HCT116 (cell line): ENCODE measurements at regions not wholly inside any gene's neighbourhood (a gene's known extent, or its start where the extent isn't known, plus 50 kb on each side); places are given as distances from the start of the nearest gene placed in this dataset.

Experiments used
- ATAC-seq: fragments of 200-7000 bp; cut with Tn5 transposase; 2 replicates; pipeline ENCODE4 v1.9.1; 2020; ENCODE audit warnings: mild to moderate bottlenecking, moderate library complexity
- BruUV-seq: library from RNA; stranded (reverse); fragments of 400-500 nt; replicated peaks from 2 replicates; lab custom pipeline; 2021; lab: Mats Ljungman, UMichigan
- CTCF ChIA-PET: fragments of 300-600 bp; sonication (Branson Sonifier 250); formaldehyde crosslinking; loops from one replicate; lab custom pipeline; 2021; ENCODE audit warnings: antibody characterized with exemption; lab: Charles Lee
- POLR2A ChIA-PET: fragments of 300-600, 350-600 bp; sonication (Branson Sonifier 250); formaldehyde crosslinking; loops from one replicate; lab custom pipeline; 2021; ENCODE audit warnings: antibody characterized with exemption; lab: Charles Lee
- RAD21 ChIA-PET, 2 experiments: fragments of 300-600 bp; sonication (Branson Sonifier 250); formaldehyde crosslinking; loops; one replicate each; lab custom pipeline; 2023; ENCODE audit warnings: low total read pairs in 2 of 2; ENCODE audit not compliant: uncharacterized antibody in 2 of 2, unreplicated experiment in 2 of 2, low non-redundant PET in 1 of 2; lab: Charles Lee
- DNase-seq: peaks from one replicate; pipeline ENCODE4 v3.0.0-alpha.2; 2010; ENCODE audit warnings: low read depth, low spot score
- H2AFZ ChIP-seq: fragments of 200-600 bp; shearing (Covaris generic), sonication (generic); 2 replicates; pipeline ENCODE4 v1.6.1; 2017; ENCODE audit warnings: low read depth, mixed run types, mixed read lengths, antibody characterized with exemption, low read length; ENCODE audit not compliant: poor library complexity, severe bottlenecking
- H3K27ac ChIP-seq: 2 replicates; pipeline ENCODE4 v1.5.1; 2012; ENCODE audit warnings: low read depth, low read length
- H3K27me3 ChIP-seq: fragments of 200-600 bp; sonication (generic); 2 replicates; pipeline ENCODE4 v1.6.1; 2016; ENCODE audit warnings: mixed run types, low read length, mixed read lengths; ENCODE audit not compliant: insufficient read depth
- H3K36me3 ChIP-seq, 2 experiments: fragments of 200-500 bp in 1 of 2; fragments of 200-600 bp in 1 of 2; sonication (Bioruptor generic) in 1 of 2; sonication (generic) in 1 of 2; 2 replicates each; pipeline versions ENCODE4 v1.5.1 to v1.6.1; 2014 to 2016; ENCODE audit warnings: low read length in 2 of 2, inconsistent platforms in 1 of 2, mixed read lengths in 1 of 2, mixed run types in 1 of 2; ENCODE audit not compliant: insufficient read depth in 2 of 2, control insufficient read depth in 1 of 2
- H3K4me1 ChIP-seq, 2 experiments: fragments of 200-600 bp in 1 of 2; sonication (generic) in 1 of 2; 2 replicates each; pipeline versions ENCODE4 v1.5.1 to v1.6.1; 2012 to 2017; ENCODE audit warnings: low read length in 2 of 2, inconsistent platforms in 1 of 2, mild to moderate bottlenecking in 1 of 2, mixed read lengths in 1 of 2, mixed run types in 1 of 2, moderate library complexity in 1 of 2; ENCODE audit not compliant: insufficient read depth in 2 of 2, control insufficient read depth in 1 of 2
- H3K4me2 ChIP-seq: fragments of 200-600 bp; sonication (generic); 2 replicates; pipeline ENCODE4 v1.6.1; 2017; ENCODE audit warnings: mixed run types, low read length, mixed read lengths
- H3K4me3 ChIP-seq, 2 experiments: fragments of 200-600 bp in 1 of 2; sonication (generic) in 1 of 2; replicated peaks in 1 of 2; 2 replicates each; pipeline ENCODE4 v1.5.1; 2011 to 2016; ENCODE audit warnings: low read length in 2 of 2, control low read depth in 1 of 2, low read depth in 1 of 2, mild to moderate bottlenecking in 1 of 2, mixed read lengths in 1 of 2, mixed run types in 1 of 2
- H3K79me2 ChIP-seq: fragments of 200-600 bp; sonication (generic); 2 replicates; pipeline ENCODE4 v1.6.1; 2017; ENCODE audit warnings: mild to moderate bottlenecking, mixed run types, low read length, moderate library complexity, mixed read lengths; ENCODE audit not compliant: insufficient read depth
- H3K9ac ChIP-seq: fragments of 200-600 bp; sonication (generic); 2 replicates; pipeline ENCODE4 v1.6.1; 2016; ENCODE audit warnings: low read length, mixed read lengths
- H3K9me2 ChIP-seq: fragments of 200-600 bp; sonication (generic), shearing (Covaris generic); 2 replicates; pipeline ENCODE4 v1.6.1; 2017; ENCODE audit warnings: mixed run types, mild to moderate bottlenecking, moderate library complexity; ENCODE audit not compliant: insufficient read depth
- H3K9me3 ChIP-seq, 2 experiments: fragments of 200-500 bp in 1 of 2; fragments of 200-600 bp in 1 of 2; sonication (Bioruptor generic) in 1 of 2; sonication (generic) in 1 of 2; 2 replicates each; pipeline ENCODE4 v1.6.1; 2014 to 2017; ENCODE audit warnings: low read length in 2 of 2, mixed read lengths in 2 of 2, inconsistent platforms in 1 of 2, low read depth in 1 of 2, mild to moderate bottlenecking in 1 of 2, mixed run types in 1 of 2, moderate library complexity in 1 of 2; ENCODE audit not compliant: control insufficient read depth in 1 of 2, insufficient read depth in 1 of 2
- H4K20me1 ChIP-seq: fragments of 200-600 bp; sonication (generic), shearing (Covaris generic); 2 replicates; pipeline ENCODE4 v1.6.1; 2017; ENCODE audit warnings: mixed run types, mild to moderate bottlenecking, moderate library complexity; ENCODE audit not compliant: insufficient read depth
- ATF3 ChIP-seq: IDR thresholded peaks from 2 replicates; pipeline ENCODE4 v1.6.1; 2012
- EGR1 ChIP-seq: IDR thresholded peaks from 2 replicates; pipeline ENCODE4 v1.6.1; 2012; ENCODE audit warnings: low read depth
- FOSL1 ChIP-seq: IDR thresholded peaks from 2 replicates; pipeline ENCODE4 v1.6.1; 2012; ENCODE audit warnings: low read depth
- MAX ChIP-seq: IDR thresholded peaks from 2 replicates; pipeline ENCODE4 v1.6.1; 2012
- POLR2AphosphoS5 ChIP-seq: IDR thresholded peaks from 2 replicates; pipeline ENCODE4 v1.6.1; 2011; ENCODE audit warnings: mild to moderate bottlenecking, low read depth, low read length, moderate library complexity
- REST ChIP-seq: IDR thresholded peaks from 2 replicates; pipeline ENCODE4 v1.6.1; 2012; ENCODE audit warnings: low read depth
- SIN3A ChIP-seq: IDR thresholded peaks from 2 replicates; pipeline ENCODE4 v1.6.1; 2012; ENCODE audit warnings: low read depth
- YY1 ChIP-seq: IDR thresholded peaks from 2 replicates; pipeline ENCODE4 v1.6.1; 2011; ENCODE audit warnings: low read length, low read depth, moderate library complexity, mild to moderate bottlenecking; ENCODE audit not compliant: insufficient replicate concordance; ENCODE audit errors: extremely low read depth
- ZFX ChIP-seq: fragments of 450-650 bp; IDR thresholded peaks from 2 replicates; pipeline ENCODE4 v1.6.1; 2017
- intact Hi-C: fragments of 100-400 bp; cut with micrococcal nuclease; formaldehyde crosslinking; loops from 2 replicates; pipeline ENCODE4 v1.10.0; 2022

GRCh38 chr2:157191186-157191585 is 66.3 kb upstream of the GALNT5 start:
- DNase-seq (no peak), ATAC-seq (no peak)
- no peaks in the 10 kb centered on the region for H3K9me3 ChIP-seq
- no peak overlapping the region for H3K4me3 ChIP-seq
- RAD21 ChIA-PET: no interaction called here
- CTCF ChIA-PET: no interaction called here
- intact Hi-C loops: loop anchor here (5.0 to 10.0 kb wide), 3 partner anchors 134 to 856 kb away; partner anchors contain the start of gene NR4A2
- H3K79me2 ChIP-seq: no peaks in the 10 kb centered on the region
- no peaks in the 10 kb centered on the region for H4K20me1 ChIP-seq
- TF ChIP-seq FOSL1 (no peak), SIN3A (no peak), MAX (no peak), REST (no peak), ATF3 (no peak), POLR2AphosphoS5 (no peak), YY1 (no peak), EGR1 (no peak), ZFX (no peak)
- no TSS peak for BruUV-seq
- H3K4me2 ChIP-seq: no peak overlapping the region
- no peaks in the 10 kb centered on the region for H3K9me2 ChIP-seq
- no peak overlapping the region for H3K9ac ChIP-seq
- H3K27ac ChIP-seq: no peak overlapping the region
- no peaks in the 10 kb centered on the region for H3K36me3 ChIP-seq
- no peaks in the 10 kb centered on the region for H3K27me3 ChIP-seq
- POLR2A ChIA-PET: no interaction called here
- peaks cover 0 to 3% of the 10 kb centered on the region in 2 experiments; a peak in 1 of 4 replicates for H3K4me1 ChIP-seq
- H2AFZ ChIP-seq: no peak overlapping the region
